WTC11 (cell line): ENCODE measurements at regions not wholly inside any gene's neighbourhood (a gene's known extent, or its start where the extent isn't known, plus 50 kb on each side); places are given as distances from the start of the nearest gene placed in this dataset.

Experiments used
- ATAC-seq: fragments of 200-7000 bp; cut with Tn5 transposase; 2 replicates; pipeline ENCODE4 v1.10.0; 2021; ENCODE audit warnings: mild to moderate bottlenecking, moderate library complexity
- CTCF ChIA-PET: fragments of 300-600 bp; sonication (Branson Sonifier 250); formaldehyde crosslinking; loops from one replicate; lab custom pipeline; 2021; ENCODE audit warnings: antibody characterized with exemption; lab: Charles Lee
- POLR2A ChIA-PET: fragments of 350-600 bp; sonication (Branson Sonifier 250); formaldehyde crosslinking; loops from one replicate; lab custom pipeline; 2021; ENCODE audit warnings: antibody characterized with exemption; lab: Charles Lee
- DNase-seq: peaks from one replicate; pipeline ENCODE4 v3.0.0; 2021; ENCODE audit warnings: low spot score
- H3K27ac Mint-ChIP-seq: 2 replicates; pipeline ENCODE4 v1.8.0; 2021; ENCODE audit warnings: mixed read lengths
- H3K27me3 Mint-ChIP-seq: 2 replicates; pipeline ENCODE4 v1.8.0; 2021; ENCODE audit warnings: low read depth, mild to moderate bottlenecking, moderate library complexity, mixed read lengths
- H3K36me3 Mint-ChIP-seq: 2 replicates; pipeline ENCODE4 v1.8.0; 2021; ENCODE audit warnings: mixed read lengths
- H3K4me1 Mint-ChIP-seq: 2 replicates; pipeline ENCODE4 v1.8.0; 2022; ENCODE audit warnings: mixed read lengths
- H3K4me3 Mint-ChIP-seq: 2 replicates; pipeline ENCODE4 v1.8.0; 2021; ENCODE audit warnings: mild to moderate bottlenecking, moderate library complexity, mixed read lengths
- H3K9me3 Mint-ChIP-seq: 2 replicates; pipeline ENCODE4 v1.8.0; 2021; ENCODE audit warnings: mixed read lengths
- ATF3 ChIP-seq: sonication (generic); formaldehyde crosslinking; conservative IDR thresholded peaks from 2 replicates; pipeline ENCODE4 v1.8.1; 2022; ENCODE audit warnings: mild to moderate bottlenecking, missing genetic modification reagents
- CREB1 ChIP-seq: sonication (generic); formaldehyde crosslinking; IDR thresholded peaks from 2 replicates; pipeline ENCODE4 v1.8.0; 2023; ENCODE audit warnings: mild to moderate bottlenecking, missing genetic modification reagents
- E2F4 ChIP-seq: sonication (generic); formaldehyde crosslinking; IDR thresholded peaks from 2 replicates; pipeline ENCODE4 v1.8.1; 2022; ENCODE audit warnings: low read depth, mild to moderate bottlenecking, moderate library complexity, missing genetic modification reagents, borderline replicate concordance
- ESRRA ChIP-seq: sonication (generic); formaldehyde crosslinking; IDR thresholded peaks from 2 replicates; pipeline ENCODE4 v1.8.1; 2022; ENCODE audit warnings: mild to moderate bottlenecking, missing genetic modification reagents, borderline replicate concordance
- FOXK1 ChIP-seq: sonication (generic); formaldehyde crosslinking; IDR thresholded peaks from 2 replicates; pipeline ENCODE4 v1.8.0; 2022; ENCODE audit warnings: mild to moderate bottlenecking, moderate library complexity, missing genetic modification reagents
- FOXP4 ChIP-seq: sonication (generic); formaldehyde crosslinking; IDR thresholded peaks from 2 replicates; pipeline ENCODE4 v1.8.0; 2022; ENCODE audit warnings: mild to moderate bottlenecking, missing genetic modification reagents
- GRHL2 ChIP-seq: fragments of 250-450 bp; sonication (Bioruptor Pico); IDR thresholded peaks from 2 replicates; pipeline ENCODE4 v1.8.0; 2022; ENCODE audit warnings: mild to moderate bottlenecking, moderate library complexity; ENCODE audit not compliant: insufficient replicate concordance, severe bottlenecking
- JAZF1 ChIP-seq: fragments of 250-450 bp; sonication (Bioruptor Pico); IDR thresholded peaks from 2 replicates; pipeline ENCODE4 v1.9.0; 2021; ENCODE audit warnings: moderate library complexity, mild to moderate bottlenecking, inconsistent platforms
- JUN ChIP-seq: sonication (generic); formaldehyde crosslinking; IDR thresholded peaks from 2 replicates; pipeline ENCODE4 v1.8.0; 2023; ENCODE audit warnings: mild to moderate bottlenecking, missing genetic modification reagents
- NFYB ChIP-seq: sonication (generic); formaldehyde crosslinking; conservative IDR thresholded peaks from 2 replicates; pipeline ENCODE4 v1.8.0; 2022; ENCODE audit warnings: low read depth, missing genetic modification reagents
- NR2C2 ChIP-seq: sonication (generic); formaldehyde crosslinking; IDR thresholded peaks from 2 replicates; pipeline ENCODE4 v1.8.0; 2022; ENCODE audit warnings: mild to moderate bottlenecking, missing genetic modification reagents
- PREB ChIP-seq: sonication (generic); formaldehyde crosslinking; IDR thresholded peaks from 2 replicates; pipeline ENCODE4 v1.8.1; 2022; ENCODE audit warnings: mild to moderate bottlenecking, missing genetic modification reagents, moderate library complexity, borderline replicate concordance
- PRRX2 ChIP-seq: fragments of 250-450 bp; sonication (Bioruptor Pico); IDR thresholded peaks from 2 replicates; pipeline ENCODE4 v1.8.0; 2021; ENCODE audit warnings: mild to moderate bottlenecking
- ZNF396 ChIP-seq: fragments of 250-450 bp; sonication (Bioruptor Pico); IDR thresholded peaks from 2 replicates; pipeline ENCODE4 v1.8.0; 2021; ENCODE audit warnings: mild to moderate bottlenecking, moderate library complexity, borderline replicate concordance
- ZNF512 ChIP-seq: sonication (generic); formaldehyde crosslinking; IDR thresholded peaks from 2 replicates; pipeline ENCODE4 v1.8.1; 2022; ENCODE audit warnings: missing genetic modification reagents, borderline replicate concordance
- TF ChIP-seq, protein P1 (sequence below): sonication (generic); formaldehyde crosslinking; IDR thresholded peaks from 2 replicates; pipeline ENCODE4 v1.8.1; 2023; ENCODE audit warnings: mild to moderate bottlenecking, missing genetic modification reagents
- TF ChIP-seq, protein P2 (sequence below): sonication (generic); formaldehyde crosslinking; IDR thresholded peaks from 2 replicates; pipeline ENCODE4 v1.8.1; 2023; ENCODE audit warnings: mild to moderate bottlenecking, moderate library complexity, missing genetic modification reagents
- TF ChIP-seq, protein P3 (sequence below): sonication (generic); formaldehyde crosslinking; IDR thresholded peaks from 2 replicates; pipeline ENCODE4 v1.8.0; 2022; ENCODE audit warnings: missing genetic modification reagents
- TF ChIP-seq, protein P4 (sequence below): sonication (generic); formaldehyde crosslinking; IDR thresholded peaks from 2 replicates; pipeline ENCODE4 v1.8.1; 2023; ENCODE audit warnings: mild to moderate bottlenecking, missing genetic modification reagents, moderate library complexity

DNA sequence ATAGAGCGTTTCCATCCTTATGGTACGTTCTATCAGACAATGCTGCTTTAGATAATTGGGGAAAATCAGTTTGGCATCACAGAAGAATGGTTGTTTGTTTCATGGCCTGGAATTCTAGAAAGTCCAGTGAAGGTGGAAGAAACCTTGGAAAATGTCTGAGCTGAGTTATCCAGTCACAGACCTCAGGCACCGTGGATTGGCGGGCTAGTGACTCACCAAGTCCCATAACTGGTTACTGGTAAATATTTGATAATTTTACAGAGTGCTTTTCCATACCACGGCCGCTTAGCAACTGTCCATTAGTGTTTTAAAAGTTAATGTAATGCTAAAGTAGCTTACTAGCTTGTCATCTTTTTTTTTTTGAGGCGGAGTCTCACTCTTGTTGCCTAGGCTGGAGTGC, 99.4 kb downstream of the SLC35B3 start (continued):
- no peak for TF ChIP-seq ZNF396 (CRISPR knock-in tag)
- TF ChIP-seq JUN (CRISPR knock-in tag): no peak
- no peak for TF ChIP-seq NFYB (CRISPR knock-in tag)
- no peak for TF ChIP-seq PRRX2 (CRISPR knock-in tag)
- TF ChIP-seq, protein P1, sequence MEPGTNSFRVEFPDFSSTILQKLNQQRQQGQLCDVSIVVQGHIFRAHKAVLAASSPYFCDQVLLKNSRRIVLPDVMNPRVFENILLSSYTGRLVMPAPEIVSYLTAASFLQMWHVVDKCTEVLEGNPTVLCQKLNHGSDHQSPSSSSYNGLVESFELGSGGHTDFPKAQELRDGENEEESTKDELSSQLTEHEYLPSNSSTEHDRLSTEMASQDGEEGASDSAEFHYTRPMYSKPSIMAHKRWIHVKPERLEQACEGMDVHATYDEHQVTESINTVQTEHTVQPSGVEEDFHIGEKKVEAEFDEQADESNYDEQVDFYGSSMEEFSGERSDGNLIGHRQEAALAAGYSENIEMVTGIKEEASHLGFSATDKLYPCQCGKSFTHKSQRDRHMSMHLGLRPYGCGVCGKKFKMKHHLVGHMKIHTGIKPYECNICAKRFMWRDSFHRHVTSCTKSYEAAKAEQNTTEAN (CRISPR knock-in tag): no peak
- TF ChIP-seq ESRRA (CRISPR knock-in tag): no peak

DNA sequence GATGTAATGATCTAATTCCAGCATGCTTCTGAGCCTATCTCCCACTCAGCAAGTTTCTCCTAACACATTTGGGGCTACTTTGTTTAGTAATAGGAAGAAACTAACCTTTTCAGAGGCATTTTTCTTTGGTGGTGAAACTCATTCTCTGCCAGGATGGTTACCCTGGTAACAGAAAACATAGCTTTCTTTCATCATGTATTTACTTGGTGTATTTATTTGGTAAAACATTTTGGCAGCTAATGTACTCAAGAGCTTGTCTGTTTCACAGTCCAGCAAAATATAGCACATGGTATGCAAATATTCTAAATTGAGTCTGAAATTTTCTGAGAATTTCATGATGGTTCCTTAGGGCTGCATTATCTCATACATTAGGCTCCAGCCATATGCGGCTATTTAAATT, 100.0 kb downstream of the SLC35B3 start:
- CTCF ChIA-PET: no interaction called here
- H3K4me3 Mint-ChIP-seq: no peak overlapping the region
- no peak for DNase-seq
- POLR2A ChIA-PET: no interaction called here
- peaks cover 4% of the 10 kb centered on the region for H3K4me1 Mint-ChIP-seq
- no peaks in the 10 kb centered on the region for H3K36me3 Mint-ChIP-seq
- ATAC-seq: no peak
- no peaks in the 10 kb centered on the region for H3K9me3 Mint-ChIP-seq
- no peaks in the 10 kb centered on the region for H3K27me3 Mint-ChIP-seq
- no peak overlapping the region for H3K27ac Mint-ChIP-seq
- TF ChIP-seq FOXP4 (CRISPR knock-in tag) (no peak), NR2C2 (no peak), PREB (no peak), FOXK1 (CRISPR knock-in tag) (no peak), CREB1 (CRISPR knock-in tag) (no peak), ZNF512 (CRISPR knock-in tag) (no peak), GRHL2 (no peak), JAZF1 (CRISPR knock-in tag) (no peak), E2F4 (CRISPR knock-in tag) (no peak), ESRRA (CRISPR knock-in tag) (no peak), ATF3 (CRISPR knock-in tag) (no peak)
- TF ChIP-seq, protein P2, sequence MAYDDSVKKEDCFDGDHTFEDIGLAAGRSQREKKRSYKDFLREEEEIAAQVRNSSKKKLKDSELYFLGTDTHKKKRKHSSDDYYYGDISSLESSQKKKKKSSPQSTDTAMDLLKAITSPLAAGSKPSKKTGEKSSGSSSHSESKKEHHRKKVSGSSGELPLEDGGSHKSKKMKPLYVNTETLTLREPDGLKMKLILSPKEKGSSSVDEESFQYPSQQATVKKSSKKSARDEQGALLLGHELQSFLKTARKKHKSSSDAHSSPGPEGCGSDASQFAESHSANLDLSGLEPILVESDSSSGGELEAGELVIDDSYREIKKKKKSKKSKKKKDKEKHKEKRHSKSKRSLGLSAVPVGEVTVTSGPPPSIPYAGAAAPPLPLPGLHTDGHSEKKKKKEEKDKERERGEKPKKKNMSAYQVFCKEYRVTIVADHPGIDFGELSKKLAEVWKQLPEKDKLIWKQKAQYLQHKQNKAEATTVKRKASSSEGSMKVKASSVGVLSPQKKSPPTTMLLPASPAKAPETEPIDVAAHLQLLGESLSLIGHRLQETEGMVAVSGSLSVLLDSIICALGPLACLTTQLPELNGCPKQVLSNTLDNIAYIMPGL: no peak
- TF ChIP-seq, protein P1 (CRISPR knock-in tag): no peak
- TF ChIP-seq, protein P3, sequence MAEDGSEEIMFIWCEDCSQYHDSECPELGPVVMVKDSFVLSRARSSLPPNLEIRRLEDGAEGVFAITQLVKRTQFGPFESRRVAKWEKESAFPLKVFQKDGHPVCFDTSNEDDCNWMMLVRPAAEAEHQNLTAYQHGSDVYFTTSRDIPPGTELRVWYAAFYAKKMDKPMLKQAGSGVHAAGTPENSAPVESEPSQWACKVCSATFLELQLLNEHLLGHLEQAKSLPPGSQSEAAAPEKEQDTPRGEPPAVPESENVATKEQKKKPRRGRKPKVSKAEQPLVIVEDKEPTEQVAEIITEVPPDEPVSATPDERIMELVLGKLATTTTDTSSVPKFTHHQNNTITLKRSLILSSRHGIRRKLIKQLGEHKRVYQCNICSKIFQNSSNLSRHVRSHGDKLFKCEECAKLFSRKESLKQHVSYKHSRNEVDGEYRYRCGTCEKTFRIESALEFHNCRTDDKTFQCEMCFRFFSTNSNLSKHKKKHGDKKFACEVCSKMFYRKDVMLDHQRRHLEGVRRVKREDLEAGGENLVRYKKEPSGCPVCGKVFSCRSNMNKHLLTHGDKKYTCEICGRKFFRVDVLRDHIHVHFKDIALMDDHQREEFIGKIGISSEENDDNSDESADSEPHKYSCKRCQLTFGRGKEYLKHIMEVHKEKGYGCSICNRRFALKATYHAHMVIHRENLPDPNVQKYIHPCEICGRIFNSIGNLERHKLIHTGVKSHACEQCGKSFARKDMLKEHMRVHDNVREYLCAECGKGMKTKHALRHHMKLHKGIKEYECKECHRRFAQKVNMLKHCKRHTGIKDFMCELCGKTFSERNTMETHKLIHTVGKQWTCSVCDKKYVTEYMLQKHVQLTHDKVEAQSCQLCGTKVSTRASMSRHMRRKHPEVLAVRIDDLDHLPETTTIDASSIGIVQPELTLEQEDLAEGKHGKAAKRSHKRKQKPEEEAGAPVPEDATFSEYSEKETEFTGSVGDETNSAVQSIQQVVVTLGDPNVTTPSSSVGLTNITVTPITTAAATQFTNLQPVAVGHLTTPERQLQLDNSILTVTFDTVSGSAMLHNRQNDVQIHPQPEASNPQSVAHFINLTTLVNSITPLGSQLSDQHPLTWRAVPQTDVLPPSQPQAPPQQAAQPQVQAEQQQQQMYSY (CRISPR knock-in tag): no peak
- TF ChIP-seq, protein P4, sequence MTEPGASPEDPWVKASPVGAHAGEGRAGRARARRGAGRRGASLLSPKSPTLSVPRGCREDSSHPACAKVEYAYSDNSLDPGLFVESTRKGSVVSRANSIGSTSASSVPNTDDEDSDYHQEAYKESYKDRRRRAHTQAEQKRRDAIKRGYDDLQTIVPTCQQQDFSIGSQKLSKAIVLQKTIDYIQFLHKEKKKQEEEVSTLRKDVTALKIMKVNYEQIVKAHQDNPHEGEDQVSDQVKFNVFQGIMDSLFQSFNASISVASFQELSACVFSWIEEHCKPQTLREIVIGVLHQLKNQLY (CRISPR knock-in tag): no peak
